Thoracic aorta (tissue), 2 donors: ENCODE measurements at regions not wholly inside any gene's neighbourhood (a gene's known extent, or its start where the extent isn't known, plus 50 kb on each side); places are given as distances from the start of the nearest gene placed in this dataset.

Source experiments
- ATAC-seq: fragments of 150-250 bp; one replicate; pipeline ENCODE4 v1.8.0; 2017; ENCODE audit warnings: low read depth; ENCODE audit not compliant: insufficient number of reproducible peaks, low FRiP score
- DNase-seq: peaks from one replicate; pipeline ENCODE4 v3.0.0-alpha.2; 2020; ENCODE audit warnings: low spot score
- H3K27ac ChIP-seq, 2 donors: fragments of 200-600 bp; sonication (generic); 1 replicate in 1 of 2; 2 replicates in 1 of 2; pipeline ENCODE4 v1.5.1; 2016; ENCODE audit warnings: mild to moderate bottlenecking in 2 of 2, moderate library complexity in 2 of 2
- H3K27me3 ChIP-seq: fragments of 200-600 bp; sonication (generic); replicated peaks from 2 replicates; pipeline ENCODE4 v1.6.0; 2016; ENCODE audit warnings: mild to moderate bottlenecking; ENCODE audit not compliant: insufficient read depth
- H3K36me3 ChIP-seq: fragments of 200-600 bp; sonication (generic); one replicate; pipeline ENCODE4 v1.5.1; 2016
- H3K4me1 ChIP-seq, 2 donors: fragments of 200-600 bp; sonication (generic); 1 replicate in 1 of 2; 2 replicates in 1 of 2; pipeline versions ENCODE4 v1.5.1 to v1.6.0; 2016; ENCODE audit warnings: low read depth in 2 of 2, mild to moderate bottlenecking in 1 of 2; ENCODE audit not compliant: control insufficient read depth in 1 of 2
- H3K4me3 ChIP-seq: fragments of 200-600 bp; sonication (generic); 2 replicates; pipeline ENCODE4 v1.5.1; 2016; ENCODE audit warnings: mild to moderate bottlenecking
- H3K9me3 ChIP-seq: fragments of 200-600 bp; sonication (generic); 2 replicates; pipeline ENCODE4 v1.5.1; 2016
- TF ChIP-seq, protein P1 (sequence below): fragments of 200-600 bp; sonication (generic); IDR thresholded peaks from one replicate; pipeline ENCODE4 v1.5.1; 2019; ENCODE audit warnings: antibody characterized with exemption

- no peaks in the 10 kb centered on the region for H3K9me3 ChIP-seq
These were observed 525.9 kb upstream of the NRSN1 start for GRCh38 chr6:23600118-23600517.

DNA sequence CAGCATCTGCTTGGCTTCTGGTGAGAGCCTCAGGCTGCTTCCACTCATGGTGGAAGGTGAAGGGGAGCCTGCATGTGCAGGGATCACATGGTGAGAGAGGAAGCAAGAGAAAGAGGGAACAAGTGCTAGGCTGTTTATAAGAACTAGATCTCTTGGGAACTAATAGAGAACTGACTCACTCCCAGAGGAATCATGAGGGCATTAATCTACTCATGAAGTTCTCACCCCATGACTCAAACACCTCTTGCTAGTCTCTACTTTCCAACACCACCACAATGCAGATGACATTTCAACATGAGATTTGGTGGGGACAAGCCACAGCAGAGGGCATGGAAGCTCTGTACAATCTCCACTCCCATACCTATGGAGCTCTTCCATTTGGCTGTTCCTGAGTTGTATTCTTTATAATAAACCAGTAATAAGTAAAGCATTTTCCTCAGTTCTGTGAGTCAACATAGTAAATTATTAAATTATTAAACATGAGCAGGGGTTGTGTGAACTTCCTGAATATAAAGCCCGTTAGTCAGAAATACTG lies 524.1 kb upstream of the NRSN1 start:
- no peak overlapping the region for H3K4me3 ChIP-seq
- H3K36me3 ChIP-seq: no peaks in the 10 kb centered on the region
- H3K4me1 ChIP-seq: no peaks in the 10 kb centered on the region
- no peaks in the 10 kb centered on the region for H3K9me3 ChIP-seq
- H3K27me3 ChIP-seq: no peaks in the 10 kb centered on the region
- no peak for DNase-seq
- ATAC-seq: no peak
- H3K27ac ChIP-seq: no peak overlapping the region
- TF ChIP-seq, protein P1, sequence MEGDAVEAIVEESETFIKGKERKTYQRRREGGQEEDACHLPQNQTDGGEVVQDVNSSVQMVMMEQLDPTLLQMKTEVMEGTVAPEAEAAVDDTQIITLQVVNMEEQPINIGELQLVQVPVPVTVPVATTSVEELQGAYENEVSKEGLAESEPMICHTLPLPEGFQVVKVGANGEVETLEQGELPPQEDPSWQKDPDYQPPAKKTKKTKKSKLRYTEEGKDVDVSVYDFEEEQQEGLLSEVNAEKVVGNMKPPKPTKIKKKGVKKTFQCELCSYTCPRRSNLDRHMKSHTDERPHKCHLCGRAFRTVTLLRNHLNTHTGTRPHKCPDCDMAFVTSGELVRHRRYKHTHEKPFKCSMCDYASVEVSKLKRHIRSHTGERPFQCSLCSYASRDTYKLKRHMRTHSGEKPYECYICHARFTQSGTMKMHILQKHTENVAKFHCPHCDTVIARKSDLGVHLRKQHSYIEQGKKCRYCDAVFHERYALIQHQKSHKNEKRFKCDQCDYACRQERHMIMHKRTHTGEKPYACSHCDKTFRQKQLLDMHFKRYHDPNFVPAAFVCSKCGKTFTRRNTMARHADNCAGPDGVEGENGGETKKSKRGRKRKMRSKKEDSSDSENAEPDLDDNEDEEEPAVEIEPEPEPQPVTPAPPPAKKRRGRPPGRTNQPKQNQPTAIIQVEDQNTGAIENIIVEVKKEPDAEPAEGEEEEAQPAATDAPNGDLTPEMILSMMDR: no peak

More at GRCh38 chr6:23600118-23600517, 525.9 kb upstream of the NRSN1 start:
- ATAC-seq (no peak), DNase-seq (no peak)
- Histone ChIP-seq H3K4me3 (no peak overlapping the region), H3K27ac (no peak overlapping the region), H3K4me1 (no peaks in the 10 kb centered on the region), H3K36me3 (no peaks in the 10 kb centered on the region), H3K27me3 (no peaks in the 10 kb centered on the region)
- TF ChIP-seq, protein P1: no peak

- Histone ChIP-seq H3K4me1 (no peaks in the 10 kb centered on the region), H3K9me3 (no peaks in the 10 kb centered on the region), H3K27me3 (no peaks in the 10 kb centered on the region), H3K36me3 (no peaks in the 10 kb centered on the region), H3K27ac (no peak overlapping the region), H3K4me3 (no peak overlapping the region)
- ATAC-seq (no peak), DNase-seq (no peak)
- TF ChIP-seq, protein P1: no peak
These were observed 517.0 kb upstream of the NRSN1 start for GRCh38 chr6:23608931-23609435.

- H3K36me3 ChIP-seq: no peaks in the 10 kb centered on the region
- TF ChIP-seq, protein P1: no peak
- DNase-seq: no peak
- H3K4me1 ChIP-seq: no peaks in the 10 kb centered on the region
- H3K9me3 ChIP-seq: no peaks in the 10 kb centered on the region
- no peak overlapping the region for H3K27ac ChIP-seq
- H3K4me3 ChIP-seq: no peak overlapping the region
- no peak for ATAC-seq
- no peaks in the 10 kb centered on the region for H3K27me3 ChIP-seq
These were observed 514.1 kb upstream of the NRSN1 start for GRCh38 chr6:23611776-23612381.

DNA sequence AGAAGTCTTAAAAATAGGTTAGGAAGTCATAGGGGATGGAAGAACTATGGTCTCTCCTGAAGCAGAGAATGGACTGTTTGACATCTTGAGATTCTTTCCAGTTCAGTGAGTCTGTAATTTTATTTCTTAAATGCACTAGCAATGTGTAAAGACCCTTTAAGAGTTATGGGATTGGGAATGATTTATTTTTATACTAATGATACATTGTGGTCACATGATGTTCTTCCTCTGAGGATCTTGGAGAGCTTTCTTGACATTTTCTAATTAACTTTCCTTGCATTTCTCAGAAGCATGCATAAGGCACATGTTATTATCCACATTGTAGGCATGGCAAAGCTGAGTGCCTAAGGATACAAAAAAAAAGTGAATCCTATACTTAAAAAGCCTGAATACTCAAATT lies 507.6 kb upstream of the NRSN1 start:
- Histone ChIP-seq H3K27ac (no peak overlapping the region), H3K9me3 (no peaks in the 10 kb centered on the region), H3K27me3 (no peaks in the 10 kb centered on the region), H3K36me3 (no peaks in the 10 kb centered on the region), H3K4me3 (no peak overlapping the region), H3K4me1 (peaks cover 0 to 11% of the 10 kb centered on the region in 2 donors)
- ATAC-seq: no peak
- DNase-seq: no peak
- TF ChIP-seq, protein P1: no peak
